ENCODE measurements at regions not wholly inside any gene's neighbourhood (a gene's known extent, or its start where the extent isn't known, plus 50 kb on each side); places are given as distances from the start of the nearest gene placed in this dataset.

DNA sequence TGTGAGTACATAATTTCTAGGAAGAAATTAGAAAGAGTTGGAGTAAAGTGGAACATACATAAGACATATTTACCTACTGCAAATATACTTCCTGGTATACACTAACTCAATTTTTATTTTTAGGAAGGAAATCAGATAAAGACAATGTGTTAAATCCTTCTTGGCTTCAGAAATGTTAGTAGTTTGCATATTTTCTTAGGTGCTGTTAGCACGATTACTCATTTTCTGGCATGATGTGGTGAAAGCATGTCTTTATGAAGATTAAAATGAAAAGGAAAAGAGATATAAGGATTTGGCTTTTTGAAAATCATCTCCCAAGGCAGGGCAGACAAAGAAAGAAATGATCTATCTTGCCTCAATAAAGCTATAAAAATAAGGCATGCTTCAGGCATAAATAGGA, 287.6 kb upstream of the E2F7 start:
- Histone ChIP-seq H3K4me3 (no peak overlapping the region), H3K9me3 (no peaks in the 10 kb centered on the region), H3K4me1 (ENCODE audit: control insufficient read depth in 1 of 2, low read depth in 2 of 2) (no peaks in the 10 kb centered on the region), H3K27ac (no peak overlapping the region), H3K36me3 (no peaks in the 10 kb centered on the region), H3K27me3 (replicated peaks; ENCODE audit: insufficient read depth) (no peaks in the 10 kb centered on the region)
- ATAC-seq (ENCODE audit: insufficient number of reproducible peaks, low FRiP score, low read depth) (no peak), DNase-seq (ENCODE audit: low spot score) (no peak)
- TF ChIP-seq, protein P1, sequence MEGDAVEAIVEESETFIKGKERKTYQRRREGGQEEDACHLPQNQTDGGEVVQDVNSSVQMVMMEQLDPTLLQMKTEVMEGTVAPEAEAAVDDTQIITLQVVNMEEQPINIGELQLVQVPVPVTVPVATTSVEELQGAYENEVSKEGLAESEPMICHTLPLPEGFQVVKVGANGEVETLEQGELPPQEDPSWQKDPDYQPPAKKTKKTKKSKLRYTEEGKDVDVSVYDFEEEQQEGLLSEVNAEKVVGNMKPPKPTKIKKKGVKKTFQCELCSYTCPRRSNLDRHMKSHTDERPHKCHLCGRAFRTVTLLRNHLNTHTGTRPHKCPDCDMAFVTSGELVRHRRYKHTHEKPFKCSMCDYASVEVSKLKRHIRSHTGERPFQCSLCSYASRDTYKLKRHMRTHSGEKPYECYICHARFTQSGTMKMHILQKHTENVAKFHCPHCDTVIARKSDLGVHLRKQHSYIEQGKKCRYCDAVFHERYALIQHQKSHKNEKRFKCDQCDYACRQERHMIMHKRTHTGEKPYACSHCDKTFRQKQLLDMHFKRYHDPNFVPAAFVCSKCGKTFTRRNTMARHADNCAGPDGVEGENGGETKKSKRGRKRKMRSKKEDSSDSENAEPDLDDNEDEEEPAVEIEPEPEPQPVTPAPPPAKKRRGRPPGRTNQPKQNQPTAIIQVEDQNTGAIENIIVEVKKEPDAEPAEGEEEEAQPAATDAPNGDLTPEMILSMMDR (IDR thresholded peaks at IDR 0.05): no peak

DNA sequence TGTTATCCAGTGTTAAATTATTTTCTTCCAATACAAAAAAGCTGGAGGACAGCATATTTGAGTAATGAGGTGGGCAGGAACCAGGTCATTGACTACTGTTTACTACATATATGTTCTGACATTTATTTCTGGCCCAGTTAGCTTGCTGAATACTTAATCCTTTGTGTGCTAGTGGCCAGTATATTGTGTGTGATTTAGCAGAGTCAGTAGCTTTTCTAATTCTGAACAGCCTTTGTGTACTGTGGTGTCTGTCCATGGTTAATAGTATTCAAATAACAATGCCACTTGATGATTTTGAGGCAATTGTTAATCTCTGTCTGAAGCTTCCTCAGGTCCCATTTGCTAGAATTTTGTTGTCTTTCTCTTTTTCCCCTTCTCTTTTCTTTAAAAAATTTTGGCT, 286.5 kb upstream of the E2F7 start:
- TF ChIP-seq, protein P1 (IDR thresholded peaks at IDR 0.05): no peak
- Histone ChIP-seq H3K27me3 (replicated peaks; ENCODE audit: insufficient read depth) (no peaks in the 10 kb centered on the region), H3K4me3 (no peak overlapping the region), H3K9me3 (no peaks in the 10 kb centered on the region), H3K27ac (no peak overlapping the region), H3K36me3 (no peaks in the 10 kb centered on the region), H3K4me1 (ENCODE audit: control insufficient read depth in 1 of 2, low read depth in 2 of 2) (no peaks in the 10 kb centered on the region)
- ATAC-seq (ENCODE audit: insufficient number of reproducible peaks, low FRiP score, low read depth): no peak
- DNase-seq (ENCODE audit: low spot score): no peak

DNA sequence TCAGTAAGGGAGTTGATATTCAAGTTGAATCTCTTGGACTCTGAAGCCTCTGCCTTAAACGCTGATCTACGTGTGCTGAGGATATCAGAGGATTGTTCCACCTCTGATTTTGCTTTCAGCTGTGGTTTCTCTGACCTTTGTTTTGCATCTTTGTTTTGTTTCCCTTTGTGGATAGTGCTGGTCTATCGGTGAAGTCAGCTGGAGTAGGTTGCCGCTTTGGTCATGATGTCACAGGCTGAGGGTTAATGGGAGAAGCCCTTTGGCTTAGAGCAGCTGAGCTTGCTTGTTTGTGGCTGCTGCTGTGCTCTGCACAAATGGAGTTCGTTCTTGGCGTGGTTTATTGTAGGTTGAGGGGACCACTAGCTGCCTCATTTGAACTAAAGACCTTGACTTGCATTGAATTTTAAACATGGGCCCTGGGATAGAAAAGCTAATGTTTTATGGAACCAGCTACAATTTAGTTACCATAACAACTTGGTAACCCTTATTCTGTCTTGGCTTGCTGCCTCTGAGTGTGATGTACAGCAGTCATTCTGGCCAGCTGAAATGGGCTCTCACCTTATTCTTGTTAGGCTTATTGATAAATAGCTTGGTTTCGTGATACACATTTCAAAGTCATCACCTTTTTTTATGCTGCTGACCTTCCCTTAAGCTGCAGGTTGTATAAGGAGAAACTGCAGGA, 284.5 kb upstream of the E2F7 start:
- no peak overlapping the region for H3K27ac ChIP-seq
- ATAC-seq (ENCODE audit: insufficient number of reproducible peaks, low FRiP score, low read depth) (no peak), DNase-seq (ENCODE audit: low spot score) (no peak)
- H3K9me3 ChIP-seq: no peaks in the 10 kb centered on the region
- H3K27me3 ChIP-seq (replicated peaks; ENCODE audit: insufficient read depth): no peaks in the 10 kb centered on the region
- H3K36me3 ChIP-seq: no peaks in the 10 kb centered on the region
- peaks cover 3 to 16% of the 10 kb centered on the region in 2 donors for H3K4me1 ChIP-seq (ENCODE audit: control insufficient read depth in 1 of 2, low read depth in 2 of 2)
- TF ChIP-seq, protein P1 (IDR thresholded peaks at IDR 0.05): no peak
- H3K4me3 ChIP-seq: no peak overlapping the region

DNA sequence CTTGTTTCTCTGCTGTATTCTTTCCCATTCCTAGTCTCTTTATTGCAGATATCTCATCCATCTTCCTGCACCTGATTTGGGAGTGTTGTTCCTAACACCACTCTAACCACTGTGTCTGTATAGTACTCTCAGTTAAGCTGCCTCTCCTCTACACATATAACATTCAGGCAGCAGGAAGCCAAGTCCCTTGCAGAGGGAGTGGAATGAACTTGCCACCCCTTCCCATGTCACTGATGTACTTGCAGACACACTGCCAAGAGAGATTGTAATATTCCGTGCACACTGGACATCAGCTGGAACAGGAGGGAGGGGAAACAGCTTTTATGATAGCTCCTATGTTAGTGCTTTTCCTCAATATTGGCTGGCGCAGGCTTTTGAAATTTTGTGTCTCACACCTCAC, 281.6 kb upstream of the E2F7 start:
- ATAC-seq (ENCODE audit: insufficient number of reproducible peaks, low FRiP score, low read depth) (no peak), DNase-seq (ENCODE audit: low spot score) (no peak)
- no peaks in the 10 kb centered on the region for H3K36me3 ChIP-seq
- no peak overlapping the region for H3K27ac ChIP-seq
- H3K27me3 ChIP-seq (replicated peaks; ENCODE audit: insufficient read depth): no peaks in the 10 kb centered on the region
- no peak overlapping the region for H3K4me3 ChIP-seq
- peaks cover 3 to 18% of the 10 kb centered on the region in 2 donors for H3K4me1 ChIP-seq (ENCODE audit: control insufficient read depth in 1 of 2, low read depth in 2 of 2)
- TF ChIP-seq, protein P1 (IDR thresholded peaks at IDR 0.05): no peak
- no peaks in the 10 kb centered on the region for H3K9me3 ChIP-seq

DNA sequence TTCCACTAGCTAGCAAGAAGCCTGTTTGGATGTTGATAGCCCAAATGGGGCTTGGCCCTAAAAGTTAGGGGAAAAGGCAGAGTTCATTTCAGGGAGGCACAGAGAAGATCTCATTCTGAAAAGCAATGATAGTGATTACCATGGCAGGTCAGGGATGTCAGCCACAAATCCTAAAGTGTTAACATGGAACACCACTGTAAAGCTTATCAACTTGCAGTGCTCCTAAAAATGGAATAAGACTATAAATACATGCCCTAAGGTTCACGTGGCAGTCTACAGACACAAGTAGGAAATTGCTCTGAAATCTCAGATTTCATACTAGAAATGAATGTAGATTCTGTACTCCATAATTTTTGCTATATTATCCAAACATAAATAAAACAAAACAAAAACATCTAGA, 280.0 kb upstream of the E2F7 start:
- DNase-seq (ENCODE audit: low spot score): no peak
- H3K9me3 ChIP-seq: no peaks in the 10 kb centered on the region
- no peak overlapping the region for H3K4me3 ChIP-seq
- TF ChIP-seq, protein P1 (IDR thresholded peaks at IDR 0.05): no peak
- H3K4me1 ChIP-seq (ENCODE audit: control insufficient read depth in 1 of 2, low read depth in 2 of 2): peaks cover 3 to 18% of the 10 kb centered on the region in 2 donors
- no peak for ATAC-seq (ENCODE audit: insufficient number of reproducible peaks, low FRiP score, low read depth)
- no peak overlapping the region for H3K27ac ChIP-seq
- no peaks in the 10 kb centered on the region for H3K27me3 ChIP-seq (replicated peaks; ENCODE audit: insufficient read depth)
- H3K36me3 ChIP-seq: no peaks in the 10 kb centered on the region
